Endothelial cell of umbilical vein (primary cell): ENCODE measurements at regions not wholly inside any gene's neighbourhood (a gene's known extent, or its start where the extent isn't known, plus 50 kb on each side); places are given as distances from the start of the nearest gene placed in this dataset.

Source experiments
- EZH2 ChIP-seq: IDR thresholded peaks from 2 replicates; pipeline ENCODE4 v1.6.1; 2012; ENCODE audit warnings: borderline replicate concordance, low read depth, mild to moderate bottlenecking, moderate library complexity, low read length, inconsistent platforms; ENCODE audit not compliant: severe bottlenecking
- FOS ChIP-seq: IDR thresholded peaks from 2 replicates; pipeline ENCODE4 v1.6.1; 2011; ENCODE audit warnings: mild to moderate bottlenecking, low read length, moderate library complexity, borderline replicate concordance; ENCODE audit not compliant: insufficient read depth
- MYC ChIP-seq: IDR thresholded peaks from one replicate; pipeline ENCODE4 v1.6.1; 2011; ENCODE audit warnings: mild to moderate bottlenecking, low read depth, low read length
- POLR2A ChIP-seq: IDR thresholded peaks from 2 replicates; pipeline ENCODE4 v1.6.1; 2012; ENCODE audit warnings: low read depth, mild to moderate bottlenecking, control low read depth, low read length
- POLR2AphosphoS5 ChIP-seq: IDR thresholded peaks from 2 replicates; pipeline ENCODE4 v1.6.1; 2012; ENCODE audit warnings: low read depth, mild to moderate bottlenecking, control low read depth, low read length, moderate library complexity; ENCODE audit not compliant: insufficient read depth
- TF ChIP-seq, protein P1 (sequence below), 2 donors: IDR thresholded peaks; 1 replicate in 1 of 2; 2 replicates in 1 of 2; pipeline ENCODE4 v1.5.1; 2011; ENCODE audit warnings: low read length in 2 of 2, mild to moderate bottlenecking in 2 of 2, moderate library complexity in 2 of 2, control low read depth in 1 of 2, inconsistent platforms in 1 of 2, low read depth in 1 of 2; ENCODE audit not compliant: insufficient read depth in 1 of 2; ENCODE audit errors: extremely low read depth in 1 of 2

DNA sequence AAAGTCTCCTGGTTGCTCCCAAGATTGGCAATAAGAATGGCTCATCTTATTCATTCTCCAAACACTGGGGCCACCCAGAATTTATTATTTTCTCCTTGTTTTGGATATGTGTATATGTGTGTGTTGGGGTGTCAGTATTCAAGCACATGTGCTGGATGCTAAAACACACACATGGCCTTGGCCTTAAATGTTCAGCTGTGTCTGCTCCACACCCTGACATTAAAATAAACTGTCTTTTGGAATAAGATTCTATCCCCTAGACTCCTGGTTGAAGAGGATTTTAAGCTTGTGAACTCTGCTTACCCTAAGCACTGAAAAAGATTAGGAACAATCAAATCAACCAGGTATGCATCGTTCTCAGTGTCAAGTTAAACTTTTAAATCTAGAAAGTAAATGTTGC is 382.9 kb upstream of the MCTP2 start:
- TF ChIP-seq POLR2A (no peak), MYC (no peak), FOS (no peak), EZH2 (no peak), POLR2AphosphoS5 (no peak)
- TF ChIP-seq, protein P1, sequence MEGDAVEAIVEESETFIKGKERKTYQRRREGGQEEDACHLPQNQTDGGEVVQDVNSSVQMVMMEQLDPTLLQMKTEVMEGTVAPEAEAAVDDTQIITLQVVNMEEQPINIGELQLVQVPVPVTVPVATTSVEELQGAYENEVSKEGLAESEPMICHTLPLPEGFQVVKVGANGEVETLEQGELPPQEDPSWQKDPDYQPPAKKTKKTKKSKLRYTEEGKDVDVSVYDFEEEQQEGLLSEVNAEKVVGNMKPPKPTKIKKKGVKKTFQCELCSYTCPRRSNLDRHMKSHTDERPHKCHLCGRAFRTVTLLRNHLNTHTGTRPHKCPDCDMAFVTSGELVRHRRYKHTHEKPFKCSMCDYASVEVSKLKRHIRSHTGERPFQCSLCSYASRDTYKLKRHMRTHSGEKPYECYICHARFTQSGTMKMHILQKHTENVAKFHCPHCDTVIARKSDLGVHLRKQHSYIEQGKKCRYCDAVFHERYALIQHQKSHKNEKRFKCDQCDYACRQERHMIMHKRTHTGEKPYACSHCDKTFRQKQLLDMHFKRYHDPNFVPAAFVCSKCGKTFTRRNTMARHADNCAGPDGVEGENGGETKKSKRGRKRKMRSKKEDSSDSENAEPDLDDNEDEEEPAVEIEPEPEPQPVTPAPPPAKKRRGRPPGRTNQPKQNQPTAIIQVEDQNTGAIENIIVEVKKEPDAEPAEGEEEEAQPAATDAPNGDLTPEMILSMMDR (IDR thresholded peaks at IDR 0.05; ENCODE audit: extremely low read depth in 1 of 2, insufficient read depth in 1 of 2, low read depth in 1 of 2, low read length in 2 of 2): no peak
